Right atrium auricular region (tissue), 2 donors: ENCODE measurements at regions not wholly inside any gene's neighbourhood (a gene's known extent, or its start where the extent isn't known, plus 50 kb on each side); places are given as distances from the start of the nearest gene placed in this dataset.

ENCODE experiments used
- DNase-seq: peaks from one replicate; pipeline ENCODE4 v3.0.0-alpha.2; 2019; ENCODE audit warnings: low spot score
- H3K27ac ChIP-seq, 2 donors: fragments of 200-600 bp; sonication (generic); 1 replicate in 1 of 2; 2 replicates in 1 of 2; pipeline ENCODE4 v1.5.1; 2016 to 2019
- H3K27me3 ChIP-seq, 2 donors: fragments of 200-600 bp; sonication (generic); one replicate each; pipeline versions ENCODE4 v1.5.1 to v1.6.0; 2017 to 2019
- H3K36me3 ChIP-seq: fragments of 200-600 bp; sonication (generic); one replicate; pipeline ENCODE4 v1.5.1; 2016
- H3K4me1 ChIP-seq, 2 donors: fragments of 200-600 bp; sonication (generic); one replicate each; pipeline versions ENCODE4 v1.5.1 to v1.6.0; 2017 to 2019
- H3K4me3 ChIP-seq, 2 donors: fragments of 200-600 bp; sonication (generic); 1 replicate in 1 of 2; 2 replicates in 1 of 2; pipeline ENCODE4 v1.5.1; 2017 to 2019; ENCODE audit warnings: mild to moderate bottlenecking in 1 of 2, moderate library complexity in 1 of 2
- H3K9me3 ChIP-seq, 2 donors: fragments of 200-600 bp; sonication (generic); one replicate each; pipeline ENCODE4 v1.5.1; 2019
- CTCF ChIP-seq, 2 donors: fragments of 200-600 bp; sonication (generic); IDR thresholded peaks; one replicate each; pipeline ENCODE4 v1.5.1; 2019; ENCODE audit warnings: antibody characterized with exemption in 2 of 2

DNA sequence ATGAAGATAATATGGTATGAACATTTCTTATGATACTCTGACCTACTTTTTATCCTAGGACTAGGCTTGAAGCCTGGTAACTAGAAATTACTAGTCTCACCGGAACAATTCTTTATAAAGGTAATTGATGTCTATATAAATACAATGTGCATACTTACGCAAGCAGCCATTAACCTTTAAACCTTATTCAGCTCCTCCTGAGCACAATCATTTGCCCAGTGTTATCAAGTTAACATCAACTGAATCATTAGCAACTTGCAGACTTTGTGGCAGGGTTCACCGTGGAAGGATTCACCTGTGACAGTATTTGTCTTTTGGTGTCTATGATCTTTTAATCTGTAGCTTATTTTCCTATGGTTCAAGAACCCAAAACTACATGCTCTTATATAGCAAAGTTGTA lies 508.6 kb upstream of the KLHL1 start:
- Histone ChIP-seq H3K4me3 (no peak overlapping the region), H3K36me3 (no peaks in the 10 kb centered on the region), H3K27ac (no peak overlapping the region), H3K9me3 (no peaks in the 10 kb centered on the region), H3K4me1 (no peaks in the 10 kb centered on the region), H3K27me3 (no peaks in the 10 kb centered on the region)
- TF ChIP-seq CTCF (IDR thresholded peaks at IDR 0.05), result no peak
- no peak for DNase-seq

DNA sequence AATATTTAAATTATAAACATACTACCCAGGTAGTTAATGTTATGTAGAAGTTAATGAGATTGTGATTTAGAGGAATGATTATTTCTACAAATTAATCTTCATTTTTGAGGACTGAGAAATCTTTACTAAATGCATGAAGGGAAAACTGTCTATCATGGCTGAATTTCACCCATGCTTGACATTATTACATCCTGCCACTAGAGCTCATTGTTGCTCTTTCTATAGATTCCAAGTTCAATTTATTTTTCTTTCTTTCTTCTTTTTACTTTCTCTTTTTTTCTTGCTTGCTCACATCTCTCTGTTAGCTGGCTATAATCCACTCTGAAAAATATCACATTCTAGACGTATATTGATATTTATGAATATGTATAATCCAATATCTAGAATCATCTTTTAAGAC lies 505.0 kb upstream of the KLHL1 start:
- Histone ChIP-seq H3K36me3 (no peaks in the 10 kb centered on the region), H3K27ac (no peak overlapping the region), H3K4me1 (no peaks in the 10 kb centered on the region), H3K27me3 (no peaks in the 10 kb centered on the region), H3K9me3 (no peaks in the 10 kb centered on the region), H3K4me3 (no peak overlapping the region)
- TF ChIP-seq CTCF (IDR thresholded peaks at IDR 0.05), result no peak
- DNase-seq, result no peak

DNA sequence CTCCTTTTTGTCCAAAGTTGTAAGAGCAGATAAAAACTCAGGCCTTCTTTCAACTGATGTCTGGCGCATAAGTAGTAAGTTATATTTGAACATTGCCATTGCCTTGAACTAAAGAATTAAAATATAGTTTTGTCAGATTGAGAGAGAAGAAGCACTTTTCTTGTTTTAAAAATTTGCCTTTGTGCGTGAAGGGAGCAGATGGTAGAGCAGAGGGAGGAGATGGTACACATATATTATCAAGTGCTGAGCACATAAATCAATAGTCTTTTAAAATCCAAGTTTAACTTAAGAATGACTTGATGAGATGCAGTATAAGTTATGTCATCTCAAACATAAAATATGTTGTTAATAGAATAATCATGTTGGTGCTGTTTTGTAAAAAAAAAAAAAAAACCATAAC lies 504.6 kb upstream of the KLHL1 start:
- TF ChIP-seq CTCF (IDR thresholded peaks at IDR 0.05), result no peak
- H3K27me3 ChIP-seq, result no peaks in the 10 kb centered on the region
- H3K36me3 ChIP-seq, result no peaks in the 10 kb centered on the region
- no peak overlapping the region for H3K27ac ChIP-seq
- no peak overlapping the region for H3K4me3 ChIP-seq
- no peak for DNase-seq
- H3K4me1 ChIP-seq, result no peaks in the 10 kb centered on the region
- H3K9me3 ChIP-seq, result no peaks in the 10 kb centered on the region

DNA sequence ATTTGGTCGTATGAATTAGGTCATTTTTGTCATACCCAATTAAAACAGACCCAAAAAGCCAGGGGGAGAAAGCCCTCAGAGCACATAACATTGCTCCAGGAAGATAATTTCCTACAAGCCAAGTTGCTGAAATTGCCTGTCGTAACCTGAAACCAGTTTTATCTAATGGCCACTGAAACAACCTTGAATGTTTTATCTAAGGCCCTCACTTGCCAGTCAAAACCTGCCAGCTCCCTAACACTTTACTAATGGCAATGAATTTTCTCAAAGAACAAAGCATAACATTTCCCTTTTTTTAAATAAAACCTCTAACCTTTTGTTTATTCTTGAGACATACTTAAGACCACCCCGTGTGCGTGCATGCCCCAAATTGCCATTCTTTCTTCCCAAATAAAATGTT lies 496.2 kb upstream of the KLHL1 start:
- H3K27ac ChIP-seq, result no peak overlapping the region

GRCh38 chr13:70593716-70594115 lies 485.5 kb upstream of the KLHL1 start:
- no peaks in the 10 kb centered on the region for H3K9me3 ChIP-seq
- H3K4me1 ChIP-seq, result no peaks in the 10 kb centered on the region
- DNase-seq, result no peak
- no peaks in the 10 kb centered on the region for H3K36me3 ChIP-seq
- H3K27me3 ChIP-seq, result no peaks in the 10 kb centered on the region
- no peak for TF ChIP-seq CTCF (IDR thresholded peaks at IDR 0.05)
- H3K4me3 ChIP-seq, result no peak overlapping the region
- no peak overlapping the region for H3K27ac ChIP-seq

More for the DNA sequence above, 496.2 kb upstream of the KLHL1 start:
- H3K4me3 ChIP-seq, result no peak overlapping the region
- H3K4me1 ChIP-seq, result no peaks in the 10 kb centered on the region
- H3K9me3 ChIP-seq, result no peaks in the 10 kb centered on the region
- no peaks in the 10 kb centered on the region for H3K27me3 ChIP-seq
- H3K36me3 ChIP-seq, result no peaks in the 10 kb centered on the region
- DNase-seq, result no peak
- TF ChIP-seq CTCF (IDR thresholded peaks at IDR 0.05), result no peak

DNA sequence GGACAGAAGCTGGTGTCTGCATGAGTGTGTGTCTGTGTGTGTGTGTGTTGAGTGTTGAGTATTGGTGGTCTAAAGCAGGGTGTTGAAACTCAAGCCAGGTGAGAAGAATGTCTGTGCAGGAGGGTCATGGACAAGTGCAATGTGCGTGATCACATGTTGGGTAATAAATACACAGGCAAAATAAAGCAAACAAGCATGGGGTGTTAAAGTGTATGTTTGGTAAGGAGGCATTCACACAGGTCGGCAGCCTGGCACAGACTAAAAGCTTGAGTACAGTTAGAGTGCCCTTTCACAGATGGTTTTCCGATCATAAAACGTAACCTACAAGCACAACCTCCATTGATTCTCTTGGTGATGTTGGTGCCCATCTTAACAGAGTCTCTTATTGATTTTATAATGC lies 476.9 kb upstream of the KLHL1 start:
- H3K4me1 ChIP-seq, result no peaks in the 10 kb centered on the region
- no peak for DNase-seq
- no peaks in the 10 kb centered on the region for H3K36me3 ChIP-seq
- no peak overlapping the region for H3K27ac ChIP-seq
- no peak for TF ChIP-seq CTCF (IDR thresholded peaks at IDR 0.05)
- no peaks in the 10 kb centered on the region for H3K27me3 ChIP-seq
- H3K9me3 ChIP-seq, result no peaks in the 10 kb centered on the region
- no peak overlapping the region for H3K4me3 ChIP-seq
